Upper lobe of left lung (tissue), 6 donors: ENCODE measurements at regions not wholly inside any gene's neighbourhood (a gene's known extent, or its start where the extent isn't known, plus 50 kb on each side); places are given as distances from the start of the nearest gene placed in this dataset.

Experiments used
- ATAC-seq, 2 donors: fragments of 200-7000 bp; cut with Tn5 transposase; one replicate each; pipeline ENCODE4 v1.9.1; 2022; ENCODE audit warnings: mild to moderate bottlenecking in 2 of 2, moderate library complexity in 2 of 2; ENCODE audit not compliant: low FRiP score in 2 of 2
- DNase-seq, 2 donors: peaks; one replicate each; pipeline ENCODE4 v3.0.0-alpha.2; 2019 to 2020
- H3K27ac ChIP-seq, 4 donors: fragments of 200-600 bp; sonication (generic); one replicate each; pipeline ENCODE4 v1.5.1; 2016 to 2019
- H3K27me3 ChIP-seq, 4 donors: fragments of 200-600 bp; sonication (generic); one replicate each; pipeline ENCODE4 v1.5.1; 2017 to 2019
- H3K36me3 ChIP-seq, 4 donors: fragments of 200-600 bp; sonication (generic); one replicate each; pipeline ENCODE4 v1.5.1; 2016 to 2019
- H3K4me1 ChIP-seq, 4 donors: fragments of 200-600 bp; sonication (generic); one replicate each; pipeline ENCODE4 v1.5.1; 2018 to 2019
- H3K4me3 ChIP-seq, 4 donors: fragments of 200-600 bp; sonication (generic); one replicate each; pipeline ENCODE4 v1.5.1; 2017 to 2019; ENCODE audit warnings: mild to moderate bottlenecking in 2 of 4, moderate library complexity in 1 of 4
- H3K9me3 ChIP-seq, 4 donors: fragments of 200-600 bp; sonication (generic); one replicate each; pipeline ENCODE4 v1.5.1; 2018 to 2019
- CTCF ChIP-seq, 6 experiments: fragments of 450-650 bp in 4 of 6; fragments of 200-600 bp in 2 of 6; sonication (generic) in 2 of 6; IDR thresholded peaks; one replicate each; pipeline ENCODE4 v1.5.1; 2016 to 2019; ENCODE audit warnings: antibody characterized with exemption in 6 of 6
- EP300 ChIP-seq, 4 donors: sonication (generic); formaldehyde crosslinking; IDR thresholded peaks; one replicate each; pipeline ENCODE4 v1.5.1; 2017; ENCODE audit warnings: antibody characterized with exemption in 4 of 4, control low read depth in 2 of 4
- POLR2A ChIP-seq, 4 donors: fragments of 450-650 bp; IDR thresholded peaks; one replicate each; pipeline ENCODE4 v1.5.1; 2016 to 2017; ENCODE audit warnings: antibody characterized with exemption in 4 of 4, mild to moderate bottlenecking in 2 of 4
- POLR2AphosphoS5 ChIP-seq, 2 donors: sonication (generic); formaldehyde crosslinking; IDR thresholded peaks; one replicate each; pipeline ENCODE4 v1.5.1; 2017; ENCODE audit warnings: antibody characterized with exemption in 2 of 2
- WGBS, 2 donors: methylation state at CpG; one replicate each; pipeline ENCODE4 v1.1.5; 2017 to 2018; 5-methylcytosine and 5-hydroxymethylcytosine counted together
- donor health status: DM: no; HTN: no; CAD: no; lungs with moderate emphysema.
- donor health status: DM: no; HTN: yes; CAD: no; lungs with severe emphysema.

DNA sequence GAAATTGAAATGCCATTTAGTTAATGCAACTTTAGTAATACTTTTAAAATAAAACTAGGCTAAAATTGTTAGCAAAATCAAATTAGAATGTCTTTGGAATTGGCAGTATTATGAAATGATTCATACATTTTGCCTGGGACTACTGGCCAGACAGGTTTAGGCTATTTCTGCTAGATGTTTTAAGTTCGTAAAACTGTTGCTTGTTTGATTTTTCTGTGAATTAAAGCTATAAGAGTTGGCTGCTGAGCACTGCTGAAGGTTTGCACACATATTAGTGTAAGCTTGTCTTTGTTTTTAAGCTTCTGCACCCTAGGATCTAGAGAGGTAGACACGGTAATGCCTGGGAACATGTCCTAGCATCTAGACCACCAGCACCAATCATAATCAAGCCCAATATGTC is 1094.6 kb upstream of the ADGRL4 start:
- WGBS, 2 donors = 52 to 93% methylated on average over 2 of the region's 2 CpGs
- H3K9me3 ChIP-seq = peaks cover 0 to 13% (median 3%) of the 10 kb centered on the region in 4 donors
- H3K36me3 ChIP-seq = no peaks in the 10 kb centered on the region
- H3K27me3 ChIP-seq = no peaks in the 10 kb centered on the region
- no peak overlapping the region for H3K4me3 ChIP-seq
- no peak for DNase-seq
- ATAC-seq = no peak
- TF ChIP-seq EP300 (IDR thresholded peaks at IDR 0.05) (no peak), CTCF (IDR thresholded peaks at IDR 0.05) (no peak), POLR2A (IDR thresholded peaks at IDR 0.05) (no peak), POLR2AphosphoS5 (IDR thresholded peaks at IDR 0.05) (no peak)
- no peak overlapping the region for H3K27ac ChIP-seq
- H3K4me1 ChIP-seq = no peaks in the 10 kb centered on the region

DNA sequence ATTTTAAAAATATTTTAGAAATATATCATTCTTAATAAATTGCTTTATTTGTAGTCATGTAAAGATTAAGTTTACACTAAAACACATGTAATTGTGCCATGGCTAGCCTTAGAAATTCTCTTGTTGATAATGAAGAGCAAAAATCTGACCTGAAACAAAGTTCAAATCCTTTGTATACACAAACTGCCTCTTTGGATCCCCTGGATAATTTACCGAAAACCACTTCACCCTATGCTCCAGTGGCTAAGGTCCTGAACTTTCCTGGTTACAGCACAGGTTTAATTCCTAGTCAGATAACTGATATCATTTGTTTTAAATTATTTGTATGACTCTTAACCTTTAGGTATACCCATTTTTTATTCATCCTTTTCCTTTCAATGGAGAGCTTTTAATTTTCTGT is 1093.2 kb upstream of the ADGRL4 start:
- H3K27ac ChIP-seq = no peak overlapping the region
- no peaks in the 10 kb centered on the region for H3K36me3 ChIP-seq
- no peak overlapping the region for H3K4me3 ChIP-seq
- no peaks in the 10 kb centered on the region for H3K27me3 ChIP-seq
- TF ChIP-seq CTCF (IDR thresholded peaks at IDR 0.05) (no peak), POLR2A (IDR thresholded peaks at IDR 0.05) (no peak), EP300 (IDR thresholded peaks at IDR 0.05) (no peak), POLR2AphosphoS5 (IDR thresholded peaks at IDR 0.05) (no peak)
- H3K9me3 ChIP-seq = peaks cover 0 to 13% (median 3%) of the 10 kb centered on the region in 4 donors
- ATAC-seq (no peak), DNase-seq (no peak)
- no peaks in the 10 kb centered on the region for H3K4me1 ChIP-seq
- 85 to 90% methylated on average over 1 of the region's 1 CpG for WGBS, 2 donors

DNA sequence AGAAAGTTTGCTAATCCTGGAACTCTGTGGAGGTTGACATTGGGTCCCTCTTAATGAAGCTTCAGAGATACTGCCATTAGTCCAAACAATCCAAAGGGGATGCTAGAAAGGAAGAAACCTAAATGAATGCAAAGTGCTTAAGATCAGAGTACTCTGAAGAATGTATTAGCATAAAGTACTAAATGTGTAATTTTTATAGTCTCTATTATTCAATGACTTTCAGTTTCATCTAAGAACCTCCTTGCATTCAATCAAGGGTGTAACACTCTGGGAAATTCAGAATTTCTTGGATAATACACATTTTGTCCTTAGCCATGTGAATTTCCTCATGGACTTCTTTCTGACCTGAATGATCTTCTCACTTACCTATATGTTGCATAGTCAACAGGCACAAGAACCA is 1078.5 kb upstream of the ADGRL4 start:
- H3K36me3 ChIP-seq = no peaks in the 10 kb centered on the region
- H3K4me3 ChIP-seq = no peak overlapping the region
- no peaks in the 10 kb centered on the region for H3K4me1 ChIP-seq
- TF ChIP-seq POLR2AphosphoS5 (IDR thresholded peaks at IDR 0.05) (no peak), CTCF (IDR thresholded peaks at IDR 0.05) (no peak), EP300 (IDR thresholded peaks at IDR 0.05) (no peak), POLR2A (IDR thresholded peaks at IDR 0.05) (no peak)
- ATAC-seq = no peak
- H3K9me3 ChIP-seq = no peaks in the 10 kb centered on the region
- no peak overlapping the region for H3K27ac ChIP-seq
- DNase-seq = no peak
- H3K27me3 ChIP-seq = no peaks in the 10 kb centered on the region

- ATAC-seq (no peak), DNase-seq (no peak)
- H3K4me1 ChIP-seq = no peaks in the 10 kb centered on the region
- H3K9me3 ChIP-seq = no peaks in the 10 kb centered on the region
- no peaks in the 10 kb centered on the region for H3K27me3 ChIP-seq
- TF ChIP-seq POLR2A (IDR thresholded peaks at IDR 0.05) (no peak), CTCF (IDR thresholded peaks at IDR 0.05) (no peak), POLR2AphosphoS5 (IDR thresholded peaks at IDR 0.05) (no peak), EP300 (IDR thresholded peaks at IDR 0.05) (no peak)
- no peak overlapping the region for H3K4me3 ChIP-seq
- no peaks in the 10 kb centered on the region for H3K36me3 ChIP-seq
- WGBS, 2 donors = 95 to 96% methylated on average over 1 of the region's 1 CpG
- no peak overlapping the region for H3K27ac ChIP-seq
Observed at GRCh38 chr1:80083892-80084291, 1077.4 kb upstream of the ADGRL4 start.

GRCh38 chr1:80076469-80076868 is 1069.9 kb upstream of the ADGRL4 start:
- Histone ChIP-seq H3K36me3 (no peaks in the 10 kb centered on the region), H3K27ac (no peak overlapping the region), H3K27me3 (no peaks in the 10 kb centered on the region), H3K9me3 (no peaks in the 10 kb centered on the region), H3K4me1 (no peaks in the 10 kb centered on the region), H3K4me3 (no peak overlapping the region)
- DNase-seq (no peak), ATAC-seq (no peak)
- no peak for TF ChIP-seq CTCF (IDR thresholded peaks at IDR 0.05)
- no peak for TF ChIP-seq POLR2A (IDR thresholded peaks at IDR 0.05)
- TF ChIP-seq POLR2AphosphoS5 (IDR thresholded peaks at IDR 0.05) = no peak
- no peak for TF ChIP-seq EP300 (IDR thresholded peaks at IDR 0.05)
